Left ventricle myocardium inferior (tissue), 1 donor: ENCODE measurements at regions not wholly inside any gene's neighbourhood (a gene's known extent, or its start where the extent isn't known, plus 50 kb on each side); places are given as distances from the start of the nearest gene placed in this dataset.
"Not testable (repeated sequence)": the region's sequence is repeated elsewhere in the genome, so short reads cannot be mapped to it uniquely, and the experiment has no call there.

Experiments used
- DNase-seq: peaks from one replicate; pipeline ENCODE4 v3.0.0-alpha.2; 2020
- H3K27ac ChIP-seq: fragments of 200-600 bp; replicated peaks from 2 replicates; pipeline ENCODE4 v1.8.0; 2021
- H3K27me3 ChIP-seq: fragments of 200-600 bp; 2 replicates; pipeline ENCODE4 v1.8.0; 2021; ENCODE audit warnings: low read depth
- H3K36me3 ChIP-seq: fragments of 200-600 bp; 2 replicates; pipeline ENCODE4 v1.8.0; 2021
- H3K4me1 ChIP-seq: fragments of 200-600 bp; 2 replicates; pipeline ENCODE4 v1.8.0; 2021
- H3K4me3 ChIP-seq: fragments of 200-600 bp; 2 replicates; pipeline ENCODE4 v1.8.0; 2021; ENCODE audit warnings: mild to moderate bottlenecking, moderate library complexity
- H3K9me3 ChIP-seq: fragments of 200-600 bp; replicated peaks from 2 replicates; pipeline ENCODE4 v1.8.0; 2021
- CTCF ChIP-seq: fragments of 200-600 bp; IDR thresholded peaks from 2 replicates; pipeline ENCODE4 v1.8.0; 2021; ENCODE audit warnings: antibody characterized with exemption, mild to moderate bottlenecking, borderline replicate concordance
- intact Hi-C: fragments of 100-400 bp; cut with micrococcal nuclease; formaldehyde crosslinking; loops from one replicate; pipeline ENCODE4 v1.11.0; 2022
- donor health status: DM: no; HTN: yes; CAD: no; lungs with severe emphysema.

GRCh38 chr15:66993874-66994696 lies 71.3 kb upstream of the SMAD3 start:
- intact Hi-C loops: no loop called here
- H3K27me3 ChIP-seq: no peaks in the 10 kb centered on the region
- H3K4me1 ChIP-seq: no peaks in the 10 kb centered on the region
- H3K36me3 ChIP-seq: no peaks in the 10 kb centered on the region
- H3K9me3 ChIP-seq: peaks cover 22% of the 10 kb centered on the region
- no peak for TF ChIP-seq CTCF
- H3K4me3 ChIP-seq: no peak overlapping the region
- no peak for DNase-seq
- H3K27ac ChIP-seq: no peak overlapping the region

- Histone ChIP-seq H3K27me3 (no peaks in the 10 kb centered on the region), H3K4me1 (no peaks in the 10 kb centered on the region), H3K9me3 (peaks cover 12% of the 10 kb centered on the region), H3K36me3 (no peaks in the 10 kb centered on the region), H3K4me3 (no peak overlapping the region), H3K27ac (no peak overlapping the region)
- no peak for TF ChIP-seq CTCF
- intact Hi-C loops: no loop called here
- no peak for DNase-seq
Measured at GRCh38 chr15:66994927-66995656, 70.3 kb upstream of the SMAD3 start.

- H3K36me3 ChIP-seq: no peaks in the 10 kb centered on the region
- no peak overlapping the region for H3K4me3 ChIP-seq
- no peak for TF ChIP-seq CTCF
- no peak for DNase-seq
- no peaks in the 10 kb centered on the region for H3K27me3 ChIP-seq
- peaks cover 4% of the 10 kb centered on the region for H3K9me3 ChIP-seq
- no peaks in the 10 kb centered on the region for H3K4me1 ChIP-seq
- intact Hi-C loops: no loop called here
- no peak overlapping the region for H3K27ac ChIP-seq
Measured at GRCh38 chr15:66996094-66996493, 69.3 kb upstream of the SMAD3 start.

GRCh38 chr15:66997212-66997611 lies 68.2 kb upstream of the SMAD3 start:
- H3K27ac ChIP-seq: no peak overlapping the region
- no peak for DNase-seq
- TF ChIP-seq CTCF: no peak
- H3K4me1 ChIP-seq: no peaks in the 10 kb centered on the region
- H3K36me3 ChIP-seq: no peaks in the 10 kb centered on the region
- intact Hi-C loops: no loop called here
- H3K4me3 ChIP-seq: no peak overlapping the region
- peaks cover 4% of the 10 kb centered on the region for H3K9me3 ChIP-seq
- H3K27me3 ChIP-seq: no peaks in the 10 kb centered on the region

- intact Hi-C loops, H3K36me3 ChIP-seq, H3K4me1 ChIP-seq, H3K4me3 ChIP-seq, H3K27ac ChIP-seq, H3K9me3 ChIP-seq, H3K27me3 ChIP-seq, DNase-seq: not testable (repeated sequence)
Measured at GRCh38 chr15:66998234-66998633, 67.2 kb upstream of the SMAD3 start.
